ENCODE measurements at regions not wholly inside any gene's neighbourhood (a gene's known extent, or its start where the extent isn't known, plus 50 kb on each side); places are given as distances from the start of the nearest gene placed in this dataset.

- Histone ChIP-seq H3K4me3 (no peak overlapping the region), H3K9me3 (no peaks in the 10 kb centered on the region), H3K4me1 (no peaks in the 10 kb centered on the region), H3K27ac (no peak overlapping the region), H3K27me3 (no peaks in the 10 kb centered on the region), H3K36me3 (no peaks in the 10 kb centered on the region)
- TF ChIP-seq POLR2A (IDR thresholded peaks at IDR 0.05), result no peak
- no peak for TF ChIP-seq CTCF (IDR thresholded peaks at IDR 0.05)
- no peak for DNase-seq
- intact Hi-C loops (cut with DNase I), result no loop called here
Observed at GRCh38 chr4:60575336-60575735, 624.8 kb upstream of the ADGRL3 start.

- DNase-seq, result no peak
- Histone ChIP-seq H3K36me3 (no peaks in the 10 kb centered on the region), H3K4me1 (no peaks in the 10 kb centered on the region), H3K4me3 (no peak overlapping the region), H3K9me3 (no peaks in the 10 kb centered on the region), H3K27ac (no peak overlapping the region), H3K27me3 (no peaks in the 10 kb centered on the region)
- intact Hi-C loops (cut with DNase I), result no loop called here
- 36 to 42% methylated on average over 2 of the region's 2 CpGs for WGBS, 2 donors
- TF ChIP-seq CTCF (IDR thresholded peaks at IDR 0.05) (no peak), POLR2A (IDR thresholded peaks at IDR 0.05) (no peak)
Observed at GRCh38 chr4:60579335-60579734, 620.8 kb upstream of the ADGRL3 start.

GRCh38 chr4:60581919-60582536, 618.1 kb upstream of the ADGRL3 start:
- H3K9me3 ChIP-seq, result no peaks in the 10 kb centered on the region
- intact Hi-C loops (cut with DNase I), result no loop called here
- no peaks in the 10 kb centered on the region for H3K36me3 ChIP-seq
- TF ChIP-seq CTCF (IDR thresholded peaks at IDR 0.05) (no peak), POLR2A (IDR thresholded peaks at IDR 0.05) (no peak)
- no peak overlapping the region for H3K4me3 ChIP-seq
- H3K27ac ChIP-seq, result no peak overlapping the region
- 24 to 35% methylated on average over 1 of the region's 1 CpG for WGBS, 2 donors
- DNase-seq, result no peak
- no peaks in the 10 kb centered on the region for H3K27me3 ChIP-seq
- no peaks in the 10 kb centered on the region for H3K4me1 ChIP-seq

GRCh38 chr4:60588556-60588955, 611.6 kb upstream of the ADGRL3 start:
- H3K36me3 ChIP-seq, result no peaks in the 10 kb centered on the region
- intact Hi-C loops (cut with DNase I), result no loop called here
- H3K4me3 ChIP-seq, result no peak overlapping the region
- WGBS, 2 donors, result 33 to 41% methylated on average over 1 of the region's 1 CpG
- no peaks in the 10 kb centered on the region for H3K27me3 ChIP-seq
- H3K4me1 ChIP-seq, result no peaks in the 10 kb centered on the region
- H3K27ac ChIP-seq, result no peak overlapping the region
- H3K9me3 ChIP-seq, result no peaks in the 10 kb centered on the region
- DNase-seq, result no peak
- no peak for TF ChIP-seq CTCF (IDR thresholded peaks at IDR 0.05)
- TF ChIP-seq POLR2A (IDR thresholded peaks at IDR 0.05), result no peak

GRCh38 chr4:60589425-60589824, 610.7 kb upstream of the ADGRL3 start:
- H3K27me3 ChIP-seq, result no peaks in the 10 kb centered on the region
- intact Hi-C loops (cut with DNase I), result no loop called here
- H3K9me3 ChIP-seq, result no peaks in the 10 kb centered on the region
- WGBS, 2 donors, result 69% methylated on average over 5 of the region's 5 CpGs
- no peaks in the 10 kb centered on the region for H3K36me3 ChIP-seq
- DNase-seq, result no peak
- TF ChIP-seq CTCF (IDR thresholded peaks at IDR 0.05), result no peak
- no peak for TF ChIP-seq POLR2A (IDR thresholded peaks at IDR 0.05)
- no peak overlapping the region for H3K4me3 ChIP-seq
- H3K27ac ChIP-seq, result no peak overlapping the region
- H3K4me1 ChIP-seq, result no peaks in the 10 kb centered on the region
